Stimulated activated CD8-positive, alpha-beta memory T cell treated with anti-CD3 and anti-CD28 coated beads, Interleukin-7, amount 100 ng/mL, for 4 hours (primary cell): ENCODE measurements at regions not wholly inside any gene's neighbourhood (a gene's known extent, or its start where the extent isn't known, plus 50 kb on each side); places are given as distances from the start of the nearest gene placed in this dataset.

Experiments used
- DNase-seq, 2 donors: peaks; one replicate each; pipeline ENCODE4 v3.0.0-alpha.2; 2020; ENCODE audit warnings: low read depth in 2 of 2

- no peak for DNase-seq
These were observed 98.0 kb downstream of the ERMARD start for GRCh38 chr6:169849396-169849795.

- no peak for DNase-seq
These were observed 97.5 kb downstream of the ERMARD start for GRCh38 chr6:169848946-169849345.

DNA sequence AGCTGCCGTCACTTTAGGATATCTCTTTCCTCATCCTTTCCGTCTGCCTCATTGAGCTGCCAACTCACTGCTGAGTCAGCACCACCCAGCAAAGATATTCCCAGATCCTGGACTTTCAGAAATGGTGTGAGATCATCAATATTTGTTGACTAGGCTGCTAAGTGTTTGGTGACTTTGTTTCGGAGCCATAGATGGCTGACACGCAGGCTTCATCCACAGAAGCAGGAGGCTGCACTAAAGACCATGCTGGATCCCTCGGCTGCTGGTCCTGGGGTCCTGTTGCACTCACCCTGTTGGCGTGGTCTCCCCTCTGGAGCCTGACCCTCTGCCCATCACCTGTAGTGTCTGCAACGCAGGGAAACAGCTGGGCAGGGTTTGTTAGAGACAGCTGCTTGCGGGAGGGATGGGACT lies 96.5 kb downstream of the ERMARD start:
- no peak for DNase-seq

DNA sequence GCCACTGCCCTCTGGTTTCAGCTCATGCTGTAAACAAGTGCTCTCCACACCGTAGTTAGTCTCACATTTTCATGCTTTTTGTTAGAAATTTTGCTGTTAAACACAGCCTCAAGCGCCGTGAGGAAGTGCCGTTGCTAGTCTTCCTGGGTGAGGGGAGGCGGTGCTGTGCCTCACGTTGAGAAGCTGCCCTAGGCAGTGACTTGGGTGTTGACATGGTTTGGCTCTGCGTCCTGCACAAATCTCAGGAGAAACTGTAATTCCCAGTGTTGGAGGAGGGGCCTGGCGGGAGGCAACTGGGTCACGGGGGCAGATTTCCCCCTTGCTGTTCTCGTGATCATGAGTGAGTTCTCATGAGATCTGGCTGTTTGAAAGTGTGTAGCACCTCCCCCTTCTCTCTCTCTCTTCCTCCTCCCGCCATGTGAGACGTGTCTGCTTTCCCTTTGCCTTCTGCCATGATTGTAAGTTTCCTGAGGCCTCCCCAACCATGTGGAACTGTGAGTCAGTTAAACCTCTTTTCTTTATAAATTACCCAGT lies 95.8 kb downstream of the ERMARD start:
- no peak for DNase-seq

DNA sequence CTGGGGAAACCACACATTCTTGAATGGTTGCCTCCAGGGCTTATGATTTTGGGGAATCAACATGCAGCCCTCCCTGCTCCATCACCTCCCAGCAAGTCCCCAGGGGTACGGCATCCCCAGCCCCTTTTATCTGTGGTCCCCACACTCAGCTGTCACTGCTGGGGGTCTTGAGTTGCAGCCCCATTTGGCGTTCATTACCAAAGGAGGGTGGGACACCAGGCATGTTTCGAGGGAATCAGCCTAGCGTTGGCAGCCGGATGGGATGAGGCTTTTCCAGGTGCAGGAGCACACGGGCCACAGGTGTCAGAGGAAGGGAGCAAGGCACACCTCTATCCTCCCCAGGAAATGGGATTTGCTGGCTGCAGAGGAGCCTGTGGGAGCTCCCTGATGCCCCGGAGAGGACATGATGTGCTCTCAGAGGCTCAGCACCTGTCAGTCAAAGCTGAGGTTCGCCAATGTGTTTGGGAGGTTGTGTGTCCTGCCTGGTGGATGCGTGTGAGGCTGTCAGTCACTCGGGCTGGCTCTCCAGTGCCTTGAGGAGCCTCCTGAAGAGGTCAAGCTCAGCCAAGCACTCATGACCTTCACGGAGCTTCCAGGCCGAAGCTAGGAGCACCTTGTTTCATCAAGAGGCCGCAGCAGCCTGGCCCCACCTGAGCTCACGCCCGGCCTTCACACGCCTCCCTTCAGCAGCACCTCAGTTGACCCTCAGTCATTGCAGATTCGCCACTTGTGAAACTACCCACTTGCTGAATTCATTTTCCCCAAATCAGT lies 95.0 kb downstream of the ERMARD start:
- no peak for DNase-seq

- DNase-seq = no peak
These were observed 94.2 kb downstream of the ERMARD start for GRCh38 chr6:169845426-169846285.

- DNase-seq = no peak
These were observed 93.5 kb downstream of the ERMARD start for GRCh38 chr6:169844946-169845345.

GRCh38 chr6:169843991-169844390 lies 92.6 kb downstream of the ERMARD start:
- DNase-seq = no peak

DNA sequence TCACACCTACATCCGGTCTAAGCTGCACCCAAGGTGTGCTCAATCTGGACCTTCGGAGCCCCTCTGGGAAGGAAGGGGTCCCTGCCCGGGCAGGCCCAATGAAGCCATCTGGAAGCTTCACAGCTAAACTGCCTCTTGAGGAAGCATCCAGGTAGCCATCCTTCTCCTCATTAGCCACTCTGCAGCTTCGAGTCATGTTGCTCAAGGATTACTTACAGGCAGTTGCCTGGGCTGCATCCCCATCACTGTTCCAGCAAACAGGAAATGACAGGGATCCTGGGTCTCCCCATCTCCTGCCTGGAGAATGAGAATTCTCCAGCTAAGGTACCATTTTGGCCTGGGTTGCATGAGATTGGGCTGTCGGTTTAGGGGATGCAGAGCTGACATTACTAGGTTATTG lies 91.7 kb downstream of the ERMARD start:
- DNase-seq = no peak

GRCh38 chr6:169841907-169842606 lies 90.6 kb downstream of the ERMARD start:
- no peak for DNase-seq

DNA sequence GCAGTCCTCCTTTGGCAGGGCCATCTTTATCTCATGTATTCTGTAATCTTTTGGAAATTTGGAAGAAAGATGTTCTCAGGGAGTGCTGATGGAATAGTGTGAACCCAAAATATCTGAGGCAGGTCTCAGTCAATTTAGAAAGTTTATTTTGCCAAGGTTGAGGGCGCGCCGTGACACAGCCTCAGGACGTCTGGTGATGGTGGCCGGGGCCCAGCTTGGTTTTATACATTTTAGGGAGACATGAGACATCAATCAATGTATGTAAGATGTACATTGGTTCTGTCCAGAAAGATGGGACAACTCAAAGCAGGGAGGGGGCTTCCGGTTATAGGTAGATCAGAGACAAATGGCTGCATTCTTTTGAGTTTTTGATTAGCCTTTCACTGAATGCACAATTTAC lies 89.8 kb downstream of the ERMARD start:
- no peak for DNase-seq

GRCh38 chr6:169839898-169840631 lies 88.6 kb downstream of the ERMARD start:
- no peak for DNase-seq

GRCh38 chr6:169839493-169839892 lies 88.1 kb downstream of the ERMARD start:
- no peak for DNase-seq

DNA sequence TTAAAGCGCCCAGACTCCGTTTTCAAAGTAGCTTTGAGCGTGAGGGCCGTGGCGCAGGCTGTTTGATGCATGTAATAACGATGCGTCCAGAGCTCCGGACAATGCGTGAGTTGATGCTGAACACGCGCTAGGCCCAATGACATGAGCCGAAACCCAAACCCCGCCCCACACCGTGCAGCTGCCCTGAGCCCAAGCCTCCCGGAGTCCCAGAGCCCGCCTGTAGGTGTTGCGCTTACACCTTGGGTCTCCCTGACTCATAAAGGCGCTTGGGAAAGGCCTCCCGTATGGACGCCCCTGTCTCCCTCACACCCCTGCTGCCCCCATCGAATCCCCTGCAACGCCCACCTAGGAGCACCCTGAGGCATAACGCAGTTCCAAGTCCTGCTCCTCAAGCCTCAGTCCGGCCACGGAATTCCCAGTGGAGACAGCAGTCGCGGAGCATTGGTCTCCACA lies 87.6 kb downstream of the ERMARD start:
- DNase-seq = no peak

GRCh38 chr6:169838346-169839028 lies 87.1 kb downstream of the ERMARD start:
- DNase-seq = no peak

- DNase-seq = no peak
These were observed 86.3 kb downstream of the ERMARD start for GRCh38 chr6:169837529-169838250.

DNA sequence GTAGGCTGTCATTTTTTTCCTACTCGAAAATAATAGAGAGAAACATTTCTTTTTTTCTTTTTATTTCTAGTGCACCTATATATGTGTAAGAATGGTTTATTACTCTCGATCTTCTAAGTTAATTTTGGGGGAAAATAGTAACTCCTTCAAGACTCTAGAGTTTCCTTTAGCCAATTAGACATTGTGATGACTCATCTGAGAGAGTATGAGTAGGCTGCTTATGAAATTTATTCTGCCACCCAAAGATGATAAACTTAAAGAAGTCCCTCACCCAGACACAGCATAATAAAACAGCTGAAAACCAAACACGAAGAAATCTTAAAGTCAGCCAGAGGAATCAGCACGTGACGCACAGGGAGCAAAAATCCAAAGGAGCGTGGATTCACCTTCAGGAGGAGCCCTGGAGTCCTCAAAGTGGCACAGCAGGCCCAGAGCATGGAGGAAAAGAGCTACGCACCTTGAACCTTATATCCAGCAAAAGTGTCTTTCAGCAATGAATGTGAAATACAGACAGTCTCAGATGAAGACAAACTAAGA lies 81.9 kb downstream of the ERMARD start:
- DNase-seq = no peak

DNA sequence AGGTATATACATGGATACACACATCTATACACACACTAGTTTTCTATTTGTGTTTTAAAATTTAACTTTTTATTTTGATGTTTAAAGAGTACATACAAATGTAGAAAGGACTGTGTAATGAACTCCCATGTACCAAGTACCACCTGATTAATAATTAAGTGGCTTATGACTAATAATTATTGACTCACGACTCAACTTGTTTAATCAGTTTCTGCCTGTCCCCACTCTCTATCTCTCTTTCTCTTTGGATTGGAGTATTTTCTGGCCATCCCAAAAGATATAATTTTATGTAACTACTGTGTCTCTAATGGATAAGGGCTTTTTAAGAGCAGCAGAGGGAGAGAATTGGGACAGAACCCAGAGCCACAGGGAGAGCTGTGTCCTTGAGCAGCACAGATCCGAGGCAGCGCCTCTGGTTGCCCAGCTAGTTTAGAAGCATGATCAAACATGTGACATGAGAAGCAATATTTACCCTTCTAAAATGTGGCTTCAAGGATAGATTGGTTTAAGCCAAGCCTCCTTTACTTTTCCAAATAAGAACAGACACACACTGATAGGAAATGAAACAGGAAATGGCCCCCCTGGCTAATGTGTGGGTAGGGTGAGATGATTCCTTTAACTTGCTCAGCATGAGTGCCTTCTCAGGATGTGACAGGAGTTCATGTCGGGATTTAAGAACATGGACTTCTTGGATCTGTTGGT lies 81.0 kb downstream of the ERMARD start:
- no peak for DNase-seq
